C4-2B (cell line): ENCODE measurements at regions not wholly inside any gene's neighbourhood (a gene's known extent, or its start where the extent isn't known, plus 50 kb on each side); places are given as distances from the start of the nearest gene placed in this dataset.

Source experiments
- CTCF ChIP-seq: fragments of 450-650 bp; conservative IDR thresholded peaks from 2 replicates; pipeline ENCODE4 v1.5.1; 2017; ENCODE audit warnings: mild to moderate bottlenecking
- ZFX ChIP-seq: fragments of 450-650 bp; IDR thresholded peaks from 2 replicates; pipeline ENCODE4 v1.6.1; 2017

DNA sequence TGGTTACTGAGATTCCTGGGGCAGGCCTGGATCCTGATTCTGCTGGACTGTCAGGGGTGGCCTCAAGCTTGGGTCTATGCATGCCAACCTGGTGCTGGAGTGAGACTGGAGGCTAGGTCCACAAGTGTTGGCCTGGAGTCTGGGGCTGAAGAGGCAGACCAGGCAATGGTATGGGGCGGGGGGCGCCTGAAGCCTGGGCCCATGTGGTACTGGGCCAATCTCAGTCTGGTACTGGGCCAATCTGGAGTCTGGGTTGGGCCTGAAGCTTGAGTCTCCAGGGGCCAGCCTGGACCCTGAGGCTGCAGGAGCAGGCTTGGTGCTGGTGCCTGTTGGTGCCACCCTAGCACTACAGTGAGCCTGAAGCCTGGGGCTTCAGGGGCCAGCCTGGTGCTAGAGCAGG is 108.9 kb upstream of the ZCCHC13 start:
- no peak for TF ChIP-seq CTCF
- no peak for TF ChIP-seq ZFX
